IMR-90 (cell line): ENCODE measurements at regions not wholly inside any gene's neighbourhood (a gene's known extent, or its start where the extent isn't known, plus 50 kb on each side); places are given as distances from the start of the nearest gene placed in this dataset.

Experiments used
- ATAC-seq: fragments of 200-7000 bp; cut with Tn5 transposase; 2 replicates; pipeline ENCODE4 v1.9.1; 2020; ENCODE audit warnings: low read depth, mild to moderate bottlenecking, moderate library complexity
- BruUV-seq: library from RNA; stranded (reverse); fragments of 400-500 nt; replicated peaks from 2 replicates; lab custom pipeline; 2021; lab: Mats Ljungman, UMichigan
- CTCF ChIA-PET: fragments of 300-600 bp; formaldehyde crosslinking; extraction: SDS; loops from one replicate; lab custom pipeline; 2021; ENCODE audit warnings: antibody characterized with exemption; lab: Yijun Ruan, JAX
- POLR2A ChIA-PET: fragments of 300-600 bp; sonication (Branson Sonifier 250); formaldehyde crosslinking; loops from one replicate; lab custom pipeline; 2022; ENCODE audit warnings: antibody characterized with exemption; ENCODE audit not compliant: unreplicated experiment; lab: Charles Lee
- DNase-seq: peaks from one replicate; pipeline ENCODE4 v3.0.0; 2013
- H2AFZ ChIP-seq: replicated peaks from 2 replicates; pipeline ENCODE3; 2013; ENCODE audit warnings: low read length, mild to moderate bottlenecking; ENCODE audit not compliant: poor library complexity
- H2AK5ac ChIP-seq: 2 replicates; pipeline ENCODE4 v1.6.1; 2013; ENCODE audit warnings: low read depth, low read length, inconsistent platforms
- H2AK9ac ChIP-seq: replicated peaks from 2 replicates; pipeline ENCODE3; 2013; ENCODE audit warnings: mild to moderate bottlenecking, low read depth, low read length, moderate library complexity; ENCODE audit not compliant: poor library complexity
- H2BK120ac ChIP-seq: 2 replicates; pipeline ENCODE4 v1.6.1; 2013; ENCODE audit warnings: low read depth, low read length, inconsistent platforms
- H2BK15ac ChIP-seq: 3 replicates; pipeline ENCODE4 v1.6.1; 2013; ENCODE audit warnings: low read depth, low read length, inconsistent platforms
- H2BK20ac ChIP-seq: 2 replicates; pipeline ENCODE4 v1.6.1; 2013; ENCODE audit warnings: low read depth, mild to moderate bottlenecking, inconsistent platforms, low read length, moderate library complexity
- H2BK5ac ChIP-seq: 2 replicates; pipeline ENCODE4 v1.6.1; 2013; ENCODE audit warnings: mild to moderate bottlenecking, low read depth, low read length, inconsistent platforms; ENCODE audit not compliant: poor library complexity, severe bottlenecking
- H3K14ac ChIP-seq: replicated peaks from 2 replicates; pipeline ENCODE4 v1.6.1; 2013; ENCODE audit warnings: low read depth, low read length, inconsistent platforms
- H3K18ac ChIP-seq: 2 replicates; pipeline ENCODE4 v1.6.1; 2013; ENCODE audit warnings: low read depth, low read length, control low read depth
- H3K23ac ChIP-seq: 2 replicates; pipeline ENCODE4 v1.6.1; 2013; ENCODE audit warnings: low read depth, low read length, inconsistent platforms
- H3K27ac ChIP-seq: 2 replicates; pipeline ENCODE4 v1.5.1; 2013; ENCODE audit warnings: mild to moderate bottlenecking, control low read depth, low read length; ENCODE audit not compliant: insufficient read depth
- H3K27me3 ChIP-seq: 2 replicates; pipeline ENCODE4 v1.6.1; 2013; ENCODE audit warnings: low read length; ENCODE audit not compliant: control insufficient read depth, insufficient read depth
- H3K36me3 ChIP-seq: 2 replicates; pipeline ENCODE4 v1.6.1; 2013; ENCODE audit warnings: low read length, mixed read lengths; ENCODE audit not compliant: control insufficient read depth, insufficient read depth
- H3K4ac ChIP-seq: 2 replicates; pipeline ENCODE4 v1.6.1; 2013; ENCODE audit warnings: low read depth, low read length, inconsistent platforms
- H3K4me1 ChIP-seq: 2 replicates; pipeline ENCODE4 v1.6.1; 2013; ENCODE audit warnings: low read length, mixed read lengths; ENCODE audit not compliant: control insufficient read depth, insufficient read depth
- H3K4me2 ChIP-seq: 2 replicates; pipeline ENCODE4 v1.6.1; 2013; ENCODE audit warnings: low read depth, mild to moderate bottlenecking, control low read depth, low read length, moderate library complexity
- H3K4me3 ChIP-seq: 2 replicates; pipeline ENCODE4 v1.5.1; 2013; ENCODE audit warnings: low read depth, mild to moderate bottlenecking, control low read depth, low read length, moderate library complexity; ENCODE audit not compliant: insufficient read depth
- H3K56ac ChIP-seq: 2 replicates; pipeline ENCODE4 v1.6.1; 2013; ENCODE audit warnings: low read length, inconsistent platforms; ENCODE audit not compliant: insufficient read depth; ENCODE audit errors: extremely low read depth
- H3K79me1 ChIP-seq, 2 experiments: 2 replicates each; pipeline ENCODE4 v1.6.1; 2013; ENCODE audit warnings: low read length in 2 of 2, inconsistent platforms in 1 of 2, low read depth in 1 of 2
- H3K9ac ChIP-seq: 2 replicates; pipeline ENCODE4 v1.6.1; 2013; ENCODE audit warnings: low read depth, low read length, control low read depth
- H3K9me1 ChIP-seq: 2 replicates; pipeline ENCODE4 v1.6.1; 2013; ENCODE audit warnings: low read length, inconsistent platforms; ENCODE audit not compliant: insufficient read depth
- H3K9me3 ChIP-seq: 2 replicates; pipeline ENCODE4 v1.6.1; 2013; ENCODE audit warnings: low read length; ENCODE audit not compliant: control insufficient read depth, insufficient read depth
- H4K20me1 ChIP-seq: 2 replicates; pipeline ENCODE4 v1.6.1; 2013; ENCODE audit warnings: low read length, inconsistent platforms; ENCODE audit not compliant: insufficient read depth
- H4K5ac ChIP-seq: 2 replicates; pipeline ENCODE4 v1.6.1; 2013; ENCODE audit warnings: mild to moderate bottlenecking, low read depth, low read length, control low read depth
- H4K8ac ChIP-seq, 2 experiments: 2 replicates each; pipeline ENCODE4 v1.6.1; 2013; ENCODE audit warnings: low read depth in 2 of 2, low read length in 2 of 2, control low read depth in 1 of 2, inconsistent platforms in 1 of 2
- H4K91ac ChIP-seq: 2 replicates; pipeline ENCODE4 v1.6.1; 2013; ENCODE audit warnings: low read depth, low read length, inconsistent platforms; ENCODE audit not compliant: insufficient read depth
- CHD1 ChIP-seq: IDR thresholded peaks from 2 replicates; pipeline ENCODE4 v1.6.1; 2012; ENCODE audit warnings: low read depth, low read length, improper control_type of control experiment
- ELK1 ChIP-seq: fragments of 150-350 bp; IDR thresholded peaks from 2 replicates; pipeline ENCODE4 v1.6.1; 2016; ENCODE audit warnings: low read depth, mild to moderate bottlenecking, low read length, moderate library complexity, borderline replicate concordance
- MAFK ChIP-seq: IDR thresholded peaks from 2 replicates; pipeline ENCODE4 v1.6.1; 2012; ENCODE audit warnings: low read depth, low read length, improper control_type of control experiment
- RAD21 ChIP-seq: IDR thresholded peaks from 2 replicates; pipeline ENCODE4 v1.6.1; 2012; ENCODE audit warnings: low read length, improper control_type of control experiment
- WGBS, 2 experiments: methylation state at CpG; one replicate each; pipeline versions ENCODE4 v1.1.5 to v1.1.7; 2013; ENCODE audit warnings: missing lambda C conversion rate in 2 of 2; ENCODE audit not compliant: insufficient read length in 1 of 2; ENCODE audit errors: extremely low coverage in 2 of 2; 5-methylcytosine and 5-hydroxymethylcytosine counted together
- dilution Hi-C: fragments of 300-500 bp; cut with HindIII; formaldehyde crosslinking; loops from one replicate; pipeline ENCODE4 v1.14.3; 2018; ENCODE audit warnings: low sequenced_read_pairs; ENCODE audit not compliant: unreplicated experiment
- in situ Hi-C: fragments of 300-500 bp; cut with MboI; formaldehyde crosslinking; loops from 3 replicates; pipeline ENCODE4 v1.14.3; 2019; ENCODE audit warnings: low sequenced_read_pairs, inconsistent platforms, mixed read lengths
- intact Hi-C: fragments of 100-400 bp; cut with micrococcal nuclease; formaldehyde crosslinking; loops from 2 replicates; pipeline ENCODE4 v1.10.0; 2022

- intact Hi-C loops: no loop called here
These were observed 226.1 kb upstream of the SEMA3D start for GRCh38 chr7:85412912-85413311.

More at GRCh38 chr7:85412912-85413311, 226.1 kb upstream of the SEMA3D start:
- ATAC-seq (no peak), DNase-seq (no peak)
- Histone ChIP-seq H3K27ac (no peak overlapping the region), H4K20me1 (no peaks in the 10 kb centered on the region), H3K4me3 (no peak overlapping the region), H3K27me3 (peaks cover 4% of the 10 kb centered on the region; the same call in 1 of the 2 replicates), H3K36me3 (no peaks in the 10 kb centered on the region), H4K91ac (no peak overlapping the region), H3K56ac (no peak overlapping the region), H3K9me1 (no peaks in the 10 kb centered on the region), H4K5ac (no peak overlapping the region), H2BK20ac (no peak overlapping the region), H2BK120ac (no peak overlapping the region), H2BK15ac (no peak overlapping the region), H3K9me3 (no peaks in the 10 kb centered on the region), H3K14ac (no peak overlapping the region), H2AK9ac (no peak overlapping the region), H2BK5ac (no peak overlapping the region), H3K4ac (no peak overlapping the region), H3K9ac (no peak overlapping the region), H3K4me2 (no peak overlapping the region), H3K79me1 (no peaks in the 10 kb centered on the region), H2AK5ac (no peak overlapping the region), H3K23ac (no peak overlapping the region), H2AFZ (no peak overlapping the region), H3K18ac (no peak overlapping the region), H4K8ac (no peak overlapping the region), H3K4me1 (no peaks in the 10 kb centered on the region)
- dilution Hi-C loops (no loop called here), in situ Hi-C loops (no loop called here)
- POLR2A ChIA-PET: no interaction called here
- WGBS, 2 experiments: no CpG with 5 or more reads among the region's 3 CpGs
- no TSS peak for BruUV-seq
- no peak for TF ChIP-seq RAD21
- no peak for TF ChIP-seq MAFK
- TF ChIP-seq CHD1: no peak
- TF ChIP-seq ELK1: no peak
- CTCF ChIA-PET: no interaction called here
